HS-5 (cell line): ENCODE measurements at regions not wholly inside any gene's neighbourhood (a gene's known extent, or its start where the extent isn't known, plus 50 kb on each side); places are given as distances from the start of the nearest gene placed in this dataset.
A peak's percentile ranks its signal among the peaks of the same experiment; 100 is the strongest.
"Not testable (repeated sequence)": the region's sequence is repeated elsewhere in the genome, so short reads cannot be mapped to it uniquely, and the experiment has no call there.

Experiments
- DNase-seq: peaks from one replicate; pipeline ENCODE4 v3.0.0-alpha.2; 2012; ENCODE audit warnings: low read depth

DNA sequence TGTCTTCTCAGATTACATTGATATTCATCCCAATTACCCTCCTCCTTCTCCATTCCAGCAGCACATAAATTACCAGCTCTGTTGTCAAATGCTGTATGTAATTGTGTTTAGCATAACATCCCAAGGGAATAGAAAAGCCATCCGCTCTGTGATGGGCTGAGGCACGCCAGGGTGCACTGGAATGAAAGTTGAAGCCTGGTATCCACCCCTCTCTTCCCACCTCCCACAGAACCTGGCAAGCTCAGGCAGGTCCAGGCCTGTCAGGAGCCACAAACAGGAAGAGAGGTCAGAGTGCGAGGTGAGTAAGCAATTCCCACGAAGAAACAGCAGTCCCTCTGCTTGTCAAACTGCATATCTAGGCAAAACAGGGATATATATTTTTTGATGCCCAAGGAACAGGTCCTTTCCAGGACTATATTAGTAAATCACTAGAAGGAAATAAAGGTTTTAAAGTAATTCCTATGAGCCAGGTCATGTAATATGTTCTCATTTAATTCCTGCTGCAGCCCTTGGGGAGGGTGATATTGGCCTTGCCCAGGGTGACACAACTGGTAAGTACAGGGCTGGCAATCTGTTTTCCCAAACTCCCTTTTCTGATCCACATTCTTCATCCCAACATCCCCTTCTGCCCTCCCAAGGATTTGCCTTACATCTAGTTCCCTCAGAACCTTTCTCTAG, 155.6 kb upstream of the GHITM start:
- DNase-seq, result peak; percentile 28

DNA sequence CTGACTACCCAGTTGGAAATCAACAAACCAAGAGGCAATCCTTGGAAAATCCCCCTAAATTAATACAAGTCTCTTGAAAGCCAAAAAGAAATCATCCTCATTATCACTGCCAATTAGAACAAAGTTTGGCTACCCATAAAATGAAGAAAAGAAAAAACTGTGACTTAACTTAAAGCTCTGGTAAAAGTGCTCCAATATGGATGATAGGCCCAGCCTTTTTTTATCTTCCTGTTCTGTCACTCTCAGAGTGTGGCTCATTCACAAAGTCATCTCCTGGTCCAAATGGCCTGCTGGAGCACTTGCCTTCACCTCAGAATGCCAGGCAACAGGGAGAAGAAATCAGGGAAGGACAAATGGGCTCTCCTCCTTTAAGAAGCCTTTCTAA, 155.1 kb upstream of the GHITM start:
- no peak for DNase-seq

DNA sequence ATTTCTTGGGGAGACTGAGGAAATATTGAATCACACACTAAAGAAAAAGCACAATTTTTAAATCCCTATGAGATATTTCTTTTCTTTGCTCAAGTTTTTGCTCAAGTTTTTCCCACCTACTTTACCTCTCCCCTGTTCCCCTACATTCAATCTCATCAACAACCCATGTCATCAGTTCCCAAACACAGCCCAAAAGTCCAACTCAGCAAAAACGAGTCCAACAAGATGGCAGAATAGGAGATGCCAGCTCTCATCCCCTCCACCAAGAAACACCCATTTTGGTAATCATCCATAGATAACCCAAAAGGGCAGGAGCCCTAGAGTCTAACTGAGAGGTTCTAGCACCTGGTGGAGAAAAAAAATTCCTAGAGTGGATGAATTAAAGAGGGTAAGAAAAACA, 152.5 kb upstream of the GHITM start:
- DNase-seq, result no peak

DNA sequence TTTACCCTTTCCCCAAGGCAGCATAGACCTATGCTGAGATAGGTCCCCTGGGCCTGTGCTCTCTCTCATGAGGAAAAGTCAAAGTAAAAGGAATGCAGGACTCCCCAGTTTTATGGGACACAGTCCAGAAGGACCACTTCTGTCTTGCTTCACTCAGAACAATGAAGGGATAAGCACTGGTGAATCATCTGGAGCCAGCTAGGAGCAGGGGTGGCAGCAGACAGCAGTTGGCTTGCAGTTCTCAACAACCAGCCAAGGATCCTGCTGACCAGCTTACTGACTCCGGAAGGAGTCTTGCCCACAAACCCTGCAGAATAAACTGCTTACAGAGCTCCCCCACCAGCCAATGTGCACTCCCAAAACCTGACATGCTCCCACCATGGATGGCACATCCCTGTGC, 152.1 kb upstream of the GHITM start:
- no peak for DNase-seq

DNA sequence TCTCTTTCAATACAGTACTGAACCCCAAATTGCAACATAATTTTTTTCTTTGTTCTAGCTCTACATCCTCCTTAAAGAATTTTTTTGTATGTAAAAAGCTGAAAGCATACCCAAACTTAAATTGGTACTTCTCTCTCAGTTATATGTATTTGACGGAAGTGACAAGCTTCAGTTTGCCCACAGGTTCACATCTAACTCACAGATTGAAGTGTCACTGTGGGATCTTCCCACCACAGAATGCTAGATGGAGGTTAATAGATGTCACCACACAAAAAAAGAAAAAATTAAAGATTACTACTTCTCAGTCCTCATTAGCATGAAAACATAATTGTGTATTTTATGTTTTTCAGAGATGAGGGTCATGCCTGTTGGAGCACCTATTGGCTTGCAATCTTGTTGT, 150.9 kb upstream of the GHITM start:
- no peak for DNase-seq

DNA sequence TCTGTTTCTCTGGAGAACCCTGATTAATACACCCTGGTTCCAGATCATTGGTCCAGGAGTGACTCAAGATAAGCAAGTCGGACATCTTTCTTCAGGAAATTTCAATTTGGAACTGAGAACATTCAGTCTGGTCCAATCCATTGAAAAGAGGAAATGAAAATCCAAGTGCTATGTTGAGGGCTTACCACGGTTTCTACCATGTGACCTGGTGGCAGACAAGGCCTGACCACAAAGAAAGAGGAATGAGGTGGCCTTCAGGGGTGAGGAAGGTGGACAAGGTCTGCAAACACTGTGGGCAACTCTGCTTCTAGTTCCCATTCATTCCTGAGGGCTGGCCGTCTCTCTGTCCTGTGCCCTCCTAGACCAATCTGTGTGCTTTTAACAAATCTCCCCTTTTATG, 149.2 kb upstream of the GHITM start:
- no peak for DNase-seq

DNA sequence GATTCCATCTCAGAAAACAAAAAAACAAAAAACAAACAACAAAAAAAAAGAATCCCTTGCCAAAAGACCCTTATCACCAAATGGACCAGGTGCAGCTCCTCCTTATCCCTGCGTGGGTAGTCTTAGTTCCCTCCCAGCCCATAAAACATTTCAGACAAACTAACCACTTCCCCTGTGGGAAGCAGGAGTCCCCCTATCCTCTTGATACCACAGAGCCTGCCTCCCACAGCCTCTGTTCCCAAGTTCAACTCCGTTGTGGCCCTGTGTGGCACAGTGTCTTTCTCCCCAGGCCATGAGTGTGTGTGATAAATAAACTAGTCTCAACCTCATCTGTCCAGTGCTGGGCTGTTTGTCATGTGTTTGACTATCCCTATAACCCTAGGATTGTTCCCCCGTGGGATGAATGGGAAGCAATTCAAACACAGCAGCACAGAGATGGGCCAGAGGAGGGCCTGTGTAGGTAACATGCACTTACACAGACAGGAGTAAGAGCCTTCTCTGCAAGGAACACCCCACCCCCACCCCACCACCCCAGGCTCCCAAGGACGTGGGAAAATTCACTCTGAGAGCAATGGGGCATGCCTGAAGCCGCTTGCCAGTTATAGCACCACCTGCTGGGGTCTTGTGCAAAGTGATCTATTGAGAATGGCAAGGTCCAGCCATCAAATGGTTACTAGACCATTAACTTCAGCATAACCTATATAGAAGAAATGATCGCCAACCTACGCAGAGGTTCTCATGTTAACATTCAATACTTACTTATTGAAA, 147.1 kb upstream of the GHITM start:
- no peak for DNase-seq

DNA sequence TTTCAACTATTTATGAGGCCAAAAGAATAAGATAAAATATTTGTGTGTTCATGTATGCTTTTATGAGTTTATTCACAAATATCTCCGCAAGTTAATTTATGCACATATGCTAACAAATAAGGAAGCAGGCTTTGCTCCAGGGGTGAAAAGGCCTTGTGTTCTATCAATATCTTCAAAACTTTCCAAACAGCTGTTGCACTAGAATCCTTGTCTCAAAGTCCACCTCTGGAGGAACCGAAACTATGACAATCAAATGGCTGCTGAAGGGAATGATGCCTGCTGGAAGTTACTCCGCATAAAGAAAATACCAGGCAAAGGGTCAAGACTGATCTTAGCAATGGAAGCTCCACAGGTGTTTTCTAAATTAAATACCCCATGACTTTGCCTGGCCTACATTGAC, 145.0 kb upstream of the GHITM start:
- no peak for DNase-seq

DNA sequence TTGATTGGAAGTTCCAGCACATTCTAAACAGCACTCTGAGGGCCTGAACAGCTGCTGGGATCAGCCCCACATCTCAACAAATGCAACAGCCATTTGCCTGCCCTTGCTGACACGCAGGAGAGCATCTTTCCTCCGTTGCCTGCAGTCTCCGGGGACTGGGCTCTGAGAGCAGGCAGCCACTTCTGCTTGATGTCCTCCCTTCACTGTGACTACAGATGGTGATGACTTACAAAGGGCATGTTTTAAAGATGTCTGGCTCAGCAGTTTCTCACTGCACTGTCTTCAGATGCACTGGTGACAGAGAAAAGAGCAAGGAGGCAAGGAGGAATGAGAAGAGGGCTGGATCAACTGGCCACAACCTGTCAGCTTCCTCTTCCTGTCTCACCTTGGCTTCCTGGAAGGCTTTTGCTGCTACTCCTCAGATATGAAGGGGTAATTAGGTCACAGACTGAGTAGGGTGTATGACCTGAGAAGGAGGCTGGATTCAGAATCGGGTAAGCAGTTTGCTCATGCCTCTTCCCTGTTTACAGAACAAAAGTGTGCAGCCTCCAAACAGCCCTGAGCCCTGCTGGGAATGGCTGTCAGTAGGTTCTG, 143.5 kb upstream of the GHITM start:
- DNase-seq, result no peak

DNA sequence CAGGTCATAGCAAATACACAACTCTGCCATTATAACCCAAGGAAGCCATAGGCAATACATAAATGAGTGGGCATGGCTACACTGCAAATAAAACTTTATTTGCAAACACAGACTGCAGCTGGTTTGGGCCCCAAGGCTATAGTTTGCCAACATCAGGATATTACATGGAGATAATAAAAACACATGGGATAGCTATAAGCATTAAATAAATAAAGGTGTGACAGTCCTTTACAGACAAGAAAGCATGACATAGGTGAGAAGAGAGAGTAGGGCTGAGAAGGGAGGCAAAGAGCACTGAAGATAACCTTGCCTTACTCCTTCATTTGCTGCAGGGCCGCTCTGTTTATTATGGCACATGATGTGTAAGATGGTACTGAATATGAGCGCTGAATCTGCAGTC, 135.1 kb upstream of the GHITM start:
- DNase-seq, result no peak

DNA sequence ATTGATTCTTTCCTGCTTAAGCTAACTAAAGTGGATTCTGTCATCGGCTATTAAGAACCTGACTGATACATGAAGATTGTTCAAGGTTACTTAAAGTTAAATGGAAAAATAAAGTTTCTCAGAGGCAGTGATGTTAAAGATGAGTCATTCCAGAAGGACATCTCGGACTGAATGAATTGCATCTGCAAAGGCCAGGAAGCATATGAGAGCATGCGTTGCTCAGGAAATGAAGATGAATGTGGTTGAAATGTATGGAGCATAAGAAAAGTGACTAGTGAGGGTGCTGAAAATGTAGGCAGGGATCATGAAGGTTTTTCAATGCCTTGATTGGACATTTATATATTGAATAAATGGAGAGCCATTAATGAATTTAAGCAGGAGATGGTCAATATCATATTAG, 133.9 kb upstream of the GHITM start:
- no peak for DNase-seq

DNA sequence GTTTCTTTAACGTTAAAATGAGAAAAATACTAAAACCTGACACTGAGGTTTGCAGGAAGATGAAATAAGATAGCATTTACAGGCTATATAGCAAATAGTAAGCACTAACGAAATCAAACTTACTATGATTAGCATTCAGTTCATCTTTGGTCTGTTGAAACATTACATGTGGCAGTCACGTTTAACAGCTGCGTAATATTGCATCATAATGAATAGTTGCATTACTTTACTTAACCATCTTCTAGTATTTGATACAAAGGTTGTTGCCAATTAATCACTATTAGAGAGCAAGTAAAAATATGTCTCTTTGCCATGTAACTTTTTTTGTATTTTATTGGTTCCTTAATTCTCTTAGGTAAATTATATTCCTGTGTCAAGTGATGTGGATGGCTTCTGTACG, 131.8 kb upstream of the GHITM start:
- no peak for DNase-seq

DNA sequence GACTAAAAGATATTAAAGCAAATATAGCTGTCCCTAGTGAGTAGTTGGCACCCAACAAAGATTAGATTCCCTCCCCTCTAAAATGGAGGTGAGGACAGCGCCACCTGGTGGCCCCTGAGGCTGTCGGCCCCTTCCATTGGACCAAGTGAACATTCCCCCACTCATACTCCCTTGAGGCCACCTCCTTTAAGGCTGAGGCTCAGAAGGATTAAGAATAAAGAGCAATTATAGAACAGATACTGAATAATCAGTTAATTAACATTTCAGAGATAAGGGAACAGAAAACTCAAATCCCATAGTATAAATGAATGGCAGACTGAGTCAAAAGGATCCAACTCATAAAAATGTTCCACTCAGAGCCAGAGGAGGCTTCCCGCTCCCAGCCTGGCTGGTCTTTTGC, 130.4 kb upstream of the GHITM start:
- DNase-seq, result no peak

DNA sequence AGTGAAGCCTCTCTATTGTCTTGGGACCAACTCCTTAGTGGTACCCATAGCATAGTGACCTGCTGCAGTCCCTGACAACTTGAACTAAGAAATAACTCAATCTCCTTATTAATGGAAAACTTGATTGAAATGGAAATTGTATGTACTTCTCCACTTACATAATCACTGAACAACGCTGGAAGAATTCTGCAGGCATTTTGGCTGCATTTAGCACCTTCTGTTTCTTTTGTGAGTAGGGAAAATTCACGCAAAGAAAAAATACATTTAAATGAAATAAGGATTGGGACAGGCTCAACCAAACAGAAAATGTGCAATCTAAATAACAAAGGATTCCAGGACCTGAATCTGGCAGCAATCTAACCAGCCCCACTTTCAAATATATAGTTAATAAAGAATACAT, 126.9 kb upstream of the GHITM start:
- DNase-seq, result no peak

DNA sequence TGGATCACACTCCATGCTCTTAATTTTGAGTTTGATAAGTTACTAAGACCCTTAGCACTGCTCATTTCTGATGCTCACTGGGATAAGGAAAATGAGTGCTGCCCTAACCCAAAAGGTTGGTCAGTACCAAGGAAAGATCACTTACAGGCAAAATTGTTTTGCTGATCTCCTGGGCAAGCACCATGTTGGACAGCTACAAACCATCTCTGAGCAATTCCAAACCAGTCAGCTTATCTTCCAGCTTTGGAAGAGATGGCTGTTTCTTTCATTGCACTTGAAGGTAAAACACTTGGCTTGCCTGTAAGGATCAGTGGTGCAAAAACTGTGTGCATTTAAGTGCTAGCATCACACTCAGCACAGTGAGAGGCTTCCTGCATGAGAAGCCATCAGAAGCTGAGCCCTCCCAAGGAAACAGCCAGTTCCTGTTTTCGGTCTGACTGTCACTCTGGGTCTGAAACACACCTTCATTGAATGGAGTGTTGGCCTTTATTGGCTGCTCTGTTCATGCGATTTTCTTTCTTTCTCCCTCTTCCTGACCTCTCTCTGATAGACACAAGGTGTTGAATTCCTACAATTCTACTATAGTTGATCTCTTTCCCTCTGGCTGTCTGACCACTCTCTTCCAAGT, 126.4 kb upstream of the GHITM start:
- no peak for DNase-seq

DNA sequence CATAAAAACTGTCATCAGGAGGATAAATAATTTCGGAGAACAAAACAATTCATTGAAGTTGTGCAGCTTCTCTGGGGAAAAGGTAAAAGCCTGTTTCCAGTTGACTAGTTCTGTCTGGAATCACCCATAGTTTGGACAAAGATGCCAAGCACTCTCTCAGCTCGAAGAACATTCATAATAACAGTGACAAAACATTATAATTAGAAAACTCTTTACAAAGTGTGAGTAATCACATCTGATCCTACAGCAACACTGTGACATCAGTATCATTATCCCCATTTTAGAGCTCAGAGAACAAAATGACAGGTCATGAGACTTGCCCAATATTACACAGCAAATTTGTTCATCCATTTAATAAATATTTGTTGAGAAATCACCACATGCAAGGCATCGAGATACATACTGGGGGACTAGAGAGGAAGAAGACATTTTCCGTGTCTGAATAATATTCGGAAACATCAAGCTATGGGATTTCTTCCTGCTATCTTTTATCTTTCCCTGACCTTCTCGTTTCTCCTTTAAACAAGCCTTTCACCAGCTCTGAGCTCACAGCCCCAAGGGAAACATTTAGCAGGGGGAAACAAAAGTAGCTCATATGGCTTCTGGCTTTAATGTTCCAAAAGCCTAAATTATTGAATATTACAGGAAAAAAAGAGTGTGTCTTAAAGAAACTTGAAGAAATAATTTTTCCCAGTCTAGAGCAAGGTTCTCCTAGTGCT, 123.3 kb upstream of the GHITM start:
- no peak for DNase-seq

DNA sequence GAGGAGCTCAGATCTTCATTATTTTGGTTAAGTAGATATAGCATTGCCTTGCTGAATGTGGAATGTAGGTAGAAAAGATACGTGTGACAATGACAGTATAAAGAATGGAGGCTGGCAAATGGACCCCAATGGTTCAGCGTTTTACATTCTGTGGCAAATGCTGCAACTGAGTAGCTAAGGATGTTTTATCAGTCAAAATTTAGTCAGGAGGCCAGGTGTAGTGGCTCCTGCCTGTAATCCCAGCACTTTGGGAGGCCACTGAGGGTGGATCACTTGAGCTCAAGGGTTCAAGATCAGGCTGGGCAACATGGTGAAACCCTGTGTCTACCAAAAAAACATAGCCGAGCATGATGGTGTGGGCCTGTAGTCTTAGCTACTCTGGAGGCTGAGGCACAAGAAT, 120.5 kb upstream of the GHITM start:
- DNase-seq, result no peak

DNA sequence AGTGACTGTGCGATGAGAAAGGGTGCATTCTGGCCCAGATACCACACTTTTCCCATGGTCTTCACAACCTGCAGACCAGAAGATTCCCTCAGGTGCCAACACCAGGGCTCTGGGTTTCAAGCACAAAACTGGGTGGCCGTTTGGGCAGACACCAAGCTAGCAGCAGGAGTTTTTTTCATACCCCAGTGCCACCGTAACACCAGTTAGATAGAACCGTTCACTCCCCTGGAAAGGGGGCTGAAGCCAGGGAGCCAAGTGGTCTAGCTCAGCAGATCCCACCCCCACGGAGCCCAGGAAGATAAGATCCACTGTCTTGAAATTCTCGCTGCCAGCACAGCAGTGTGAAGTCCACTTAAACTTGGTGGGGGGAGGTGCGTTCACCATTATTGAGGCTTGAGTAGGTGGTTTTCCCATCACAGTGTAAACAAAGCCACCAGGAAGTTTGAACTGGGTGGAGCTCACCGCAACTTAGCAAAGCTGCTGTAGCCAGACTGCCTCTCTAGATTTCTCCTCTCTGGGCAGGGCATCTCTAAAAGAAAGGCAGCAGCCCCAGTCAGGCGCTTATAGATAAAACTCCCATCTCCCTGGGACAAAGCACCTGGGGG, 119.4 kb upstream of the GHITM start:
- DNase-seq, result not testable (repeated sequence)

DNA sequence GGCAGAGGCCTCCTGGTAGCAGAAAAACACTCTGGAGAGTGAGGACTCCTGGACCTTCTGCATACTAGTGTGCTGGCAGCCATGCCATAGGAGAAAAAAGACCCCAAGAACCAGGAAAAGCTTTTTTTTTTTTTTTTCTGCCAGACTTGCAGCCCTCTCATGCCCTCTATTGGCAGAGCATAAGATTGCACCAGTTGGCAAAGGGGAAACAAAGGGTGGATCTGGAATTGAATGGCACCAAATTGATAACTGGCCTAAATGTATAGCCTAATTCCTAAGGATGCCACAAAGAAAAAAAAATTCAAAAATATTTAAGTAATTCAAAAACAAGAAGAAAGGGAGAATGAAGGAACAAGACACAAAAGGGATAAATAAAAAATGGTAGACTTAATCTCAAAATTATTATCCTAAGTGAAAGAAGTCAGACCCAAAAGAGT, 112.5 kb upstream of the GHITM start:
- DNase-seq, result no peak

DNA sequence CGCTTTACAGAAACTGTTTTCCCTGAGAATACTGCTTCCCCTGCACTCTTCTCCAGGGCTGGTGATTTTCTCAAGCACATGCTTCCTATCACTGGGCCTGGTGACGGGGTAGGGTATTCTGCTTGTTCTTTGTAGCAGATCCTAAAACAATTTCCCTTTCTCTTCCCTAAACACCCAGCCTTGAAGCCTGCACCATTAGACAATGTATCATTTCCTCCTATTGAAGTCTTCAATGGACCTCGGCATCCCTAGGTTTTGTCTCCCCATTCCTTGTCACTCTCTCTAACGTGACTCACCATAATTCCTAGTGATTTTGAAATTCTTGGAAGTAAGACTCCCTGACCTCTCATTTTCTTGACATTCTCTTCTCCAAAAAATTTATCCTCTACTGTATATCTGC, 109.5 kb upstream of the GHITM start:
- DNase-seq, result no peak

DNA sequence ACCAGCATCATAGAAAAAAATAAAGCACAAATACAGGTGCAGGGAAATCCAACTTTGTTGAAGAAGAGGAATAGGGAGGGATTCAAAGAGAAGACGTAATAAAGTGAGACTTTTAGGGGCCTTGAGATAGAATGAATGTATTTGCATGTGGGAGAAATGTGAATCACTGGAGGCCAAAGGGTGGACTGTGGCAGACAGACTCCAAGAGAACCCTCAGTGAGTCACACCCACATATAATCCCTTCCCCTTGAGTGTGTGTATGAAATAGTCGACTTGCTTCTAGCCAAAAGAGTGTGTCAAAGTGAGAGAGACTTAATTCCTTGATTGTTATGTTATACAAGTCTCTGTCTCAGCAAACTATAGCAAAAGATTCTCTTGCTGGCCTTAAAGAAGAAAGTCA, 101.3 kb upstream of the GHITM start:
- no peak for DNase-seq

DNA sequence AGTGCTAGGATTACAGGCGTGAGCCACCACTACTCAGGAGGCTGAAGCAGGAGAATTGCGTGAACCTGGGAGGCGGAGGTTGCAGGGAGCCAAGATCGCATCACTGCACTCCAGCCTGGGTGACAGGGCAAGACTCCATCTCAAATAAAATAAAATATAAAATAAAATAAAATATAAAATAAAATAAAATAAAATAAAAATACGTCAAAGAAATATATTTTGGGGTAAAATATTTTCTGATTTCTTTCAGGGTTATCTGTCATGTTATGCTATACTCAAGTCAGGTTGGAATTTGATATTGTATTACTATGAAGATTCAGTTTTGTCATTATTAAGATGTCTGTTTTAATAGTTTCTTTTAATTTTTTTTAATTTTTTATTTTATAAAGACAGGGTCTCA, 99.4 kb upstream of the GHITM start:
- DNase-seq, result no peak
